ENCODE measurements at regions not wholly inside any gene's neighbourhood (a gene's known extent, or its start where the extent isn't known, plus 50 kb on each side); places are given as distances from the start of the nearest gene placed in this dataset.

DNA sequence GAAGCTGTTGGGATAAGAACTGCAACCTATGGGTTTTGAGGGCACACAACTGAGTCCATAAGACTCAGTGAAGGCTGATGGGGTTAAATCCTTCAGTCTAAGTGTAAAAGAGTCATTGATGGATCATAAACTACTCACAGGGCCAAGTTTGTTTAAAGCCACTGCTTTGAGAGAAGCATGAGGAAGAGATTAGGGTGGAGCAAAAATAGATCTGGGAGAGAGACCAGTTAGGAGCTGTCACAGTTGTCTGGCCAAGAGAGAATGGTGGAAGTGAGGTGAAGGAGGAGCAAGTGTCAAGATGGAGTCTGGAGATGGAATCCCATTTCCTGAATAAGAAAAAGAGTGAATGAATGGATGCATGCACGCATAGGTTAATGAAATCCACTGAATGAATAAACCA is 379.1 kb upstream of the CDH11 start:
- no peak overlapping the region for H3K4me3 ChIP-seq (ENCODE audit: low read depth, low read length)

DNA sequence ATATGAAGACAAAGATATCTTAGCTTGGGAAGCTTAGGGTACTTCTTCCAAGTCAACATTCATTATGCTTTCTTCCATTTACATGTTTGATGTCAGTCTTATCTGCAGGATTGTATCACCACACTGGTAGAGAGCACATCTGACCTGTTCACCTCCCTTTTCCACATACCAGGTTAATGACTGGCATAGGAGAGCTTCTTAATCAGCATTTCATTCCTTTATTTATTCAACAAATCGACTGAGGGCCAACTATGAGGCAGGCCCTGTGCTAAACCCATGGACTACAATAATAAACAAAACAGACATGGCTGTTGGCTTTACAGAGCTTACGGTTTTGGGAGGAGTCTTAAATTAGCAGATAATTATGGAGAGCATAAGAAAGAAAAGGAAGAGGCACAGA is 378.1 kb upstream of the CDH11 start:
- H3K4me3 ChIP-seq (ENCODE audit: low read depth, low read length), result no peak overlapping the region

DNA sequence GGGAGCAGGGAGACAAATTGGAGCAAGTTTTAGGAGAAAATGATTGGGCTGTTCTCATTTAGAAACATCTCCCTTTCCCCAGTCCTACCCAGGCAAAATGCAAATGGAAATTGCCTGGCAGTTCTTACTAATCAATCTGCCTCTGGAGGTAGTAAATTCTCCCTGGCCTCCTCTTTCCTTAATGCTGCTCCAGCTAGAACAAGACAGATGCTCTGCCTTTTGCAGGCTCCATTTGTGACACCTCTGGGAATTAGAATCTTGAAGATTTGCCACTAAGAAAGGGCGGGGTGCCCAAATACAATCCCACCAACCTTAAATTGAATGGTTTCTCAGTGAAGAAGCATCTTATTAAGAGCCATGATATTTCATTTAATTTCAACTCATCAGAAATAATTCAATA is 377.7 kb upstream of the CDH11 start:
- H3K4me3 ChIP-seq (ENCODE audit: low read depth, low read length), result no peak overlapping the region

DNA sequence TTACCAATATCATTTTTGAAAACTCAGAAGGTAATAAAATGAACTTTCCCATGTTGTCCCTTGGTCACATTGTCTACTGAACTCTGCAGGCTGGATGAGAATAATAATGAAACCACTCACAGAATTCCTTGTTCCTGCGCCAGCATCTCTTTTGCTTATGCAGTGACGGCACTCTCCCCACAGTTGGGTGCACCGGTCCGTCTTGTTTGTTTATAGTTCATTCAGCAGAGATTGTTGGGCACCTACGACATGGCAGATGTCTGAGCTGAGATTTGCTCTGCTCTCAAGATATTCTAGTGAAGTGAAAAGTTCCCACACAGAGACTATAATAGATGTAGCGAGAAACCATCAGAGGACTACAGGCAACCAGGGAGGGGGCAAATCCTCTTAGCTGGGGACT is 375.7 kb upstream of the CDH11 start:
- H3K4me3 ChIP-seq (ENCODE audit: low read depth, low read length), result no peak overlapping the region

DNA sequence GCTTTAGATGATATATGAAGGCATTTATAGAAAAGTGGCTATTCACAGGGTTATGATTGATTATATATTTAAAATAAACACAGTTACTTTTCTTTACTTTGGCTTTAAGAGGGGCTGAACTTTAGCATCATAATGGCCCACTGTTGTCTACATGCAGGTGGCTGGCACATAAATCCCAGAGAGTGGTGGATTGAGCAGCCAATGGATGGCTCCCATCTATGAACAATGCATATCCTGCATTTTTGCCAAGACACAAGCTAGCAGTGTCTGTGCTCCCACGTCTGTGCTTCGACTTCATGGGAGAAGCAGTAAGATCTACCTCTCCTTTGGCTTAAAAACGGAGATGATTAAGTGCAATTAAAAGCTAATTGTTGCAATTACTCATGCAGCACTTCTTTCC is 373.2 kb upstream of the CDH11 start:
- H3K4me3 ChIP-seq (ENCODE audit: low read depth, low read length), result no peak overlapping the region

DNA sequence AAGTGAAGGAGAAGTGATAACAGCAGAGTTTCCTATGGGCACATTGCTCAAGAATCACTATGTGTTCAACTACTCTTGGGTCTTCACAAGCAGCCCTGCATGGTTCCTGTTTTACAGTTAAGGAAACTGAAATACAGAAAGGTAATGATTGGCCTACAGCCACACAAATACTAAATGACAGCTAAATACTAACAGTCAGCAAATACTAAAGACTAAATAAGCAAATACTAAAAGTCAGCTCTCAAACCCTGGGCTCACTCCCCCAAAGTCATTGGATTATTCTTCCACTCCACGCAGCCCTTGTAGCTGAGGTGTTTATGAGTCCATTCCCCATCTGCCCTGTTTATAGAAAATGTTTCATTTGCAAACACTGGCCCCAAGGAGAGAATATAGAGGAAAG is 372.7 kb upstream of the CDH11 start:
- H3K4me3 ChIP-seq (ENCODE audit: low read depth, low read length), result no peak overlapping the region

DNA sequence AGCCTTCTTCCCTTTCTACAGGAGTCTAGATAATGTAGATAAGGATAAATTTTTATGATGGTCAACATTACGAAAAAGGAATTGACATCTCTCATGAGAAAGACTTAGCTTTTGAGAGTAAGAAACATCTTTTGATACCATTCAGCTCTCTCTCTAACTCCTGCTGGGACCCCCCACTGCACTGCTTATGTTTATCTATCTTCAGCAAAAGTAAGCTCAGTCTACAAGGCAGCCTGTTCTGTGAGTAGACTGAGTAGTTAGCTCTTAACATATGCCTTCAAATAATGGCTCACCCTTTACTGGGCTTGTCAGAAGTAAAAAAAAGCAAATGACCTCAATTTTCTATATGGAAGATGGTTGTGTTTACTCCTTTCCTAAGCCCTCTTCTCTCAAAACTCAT is 372.2 kb upstream of the CDH11 start:
- H3K4me3 ChIP-seq (ENCODE audit: low read depth, low read length), result no peak overlapping the region

DNA sequence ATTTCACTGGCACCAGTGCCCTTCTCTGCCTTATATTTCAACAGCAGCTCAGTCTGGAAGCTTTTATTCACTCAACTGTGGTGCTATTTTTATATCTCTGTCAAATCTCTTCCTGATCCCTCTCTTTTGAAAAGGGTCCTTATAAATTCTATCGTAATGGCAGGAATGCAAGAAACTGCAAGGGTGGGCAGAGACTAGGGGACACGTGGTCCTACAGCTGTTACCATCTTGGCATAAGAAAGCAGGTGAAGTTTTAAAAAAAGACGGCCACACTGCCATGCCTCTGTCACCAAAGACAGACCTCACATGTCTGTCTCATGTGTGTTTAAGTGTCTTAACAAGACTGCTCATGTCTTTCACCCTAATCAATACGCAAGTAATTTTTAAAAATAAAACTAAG is 368.4 kb upstream of the CDH11 start:
- no peak overlapping the region for H3K4me3 ChIP-seq (ENCODE audit: low read depth, low read length)

DNA sequence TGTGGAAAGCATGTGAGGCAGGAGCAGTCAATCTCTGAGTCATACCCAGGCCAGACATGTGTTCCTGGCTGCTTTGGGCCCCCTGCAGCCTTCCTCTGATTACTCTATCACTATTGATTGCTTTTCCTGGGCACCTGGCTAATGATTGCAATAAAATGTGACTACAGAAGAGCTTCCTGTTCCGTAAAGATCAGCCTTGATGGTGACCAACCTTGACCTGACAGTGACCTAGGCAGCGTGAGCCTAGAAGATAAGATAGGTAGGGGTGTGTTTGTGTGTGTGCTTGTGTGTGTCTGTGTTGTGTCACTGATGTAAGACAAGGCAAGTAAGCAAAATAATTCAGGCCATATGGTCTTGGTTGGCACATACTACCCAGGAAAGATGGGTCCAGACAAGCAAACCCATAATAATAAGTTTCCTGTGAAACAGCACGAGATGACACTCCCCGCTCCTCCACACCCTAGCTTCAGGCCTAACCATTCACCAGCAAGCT is 367.7 kb upstream of the CDH11 start:
- H3K4me3 ChIP-seq (ENCODE audit: low read depth, low read length), result no peak overlapping the region

DNA sequence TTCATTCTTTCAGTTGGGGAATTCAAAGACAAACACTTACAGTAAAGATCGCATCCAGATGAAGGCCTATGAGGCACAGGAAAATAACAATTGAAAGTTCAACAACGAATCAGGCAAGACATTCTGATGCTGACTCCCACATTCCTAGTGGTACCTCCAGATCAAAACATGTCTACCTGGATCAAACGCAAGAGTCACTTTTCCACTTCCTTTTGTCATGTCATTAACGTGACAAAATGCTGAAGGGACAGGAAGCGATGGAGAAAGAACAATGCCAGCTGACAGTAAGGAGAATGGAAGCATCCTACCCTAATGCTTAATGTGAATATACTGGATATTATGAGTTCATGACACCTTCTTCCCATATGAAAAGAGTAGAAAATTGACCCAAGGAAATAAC is 365.4 kb upstream of the CDH11 start:
- H3K4me3 ChIP-seq (ENCODE audit: low read depth, low read length), result no peak overlapping the region

DNA sequence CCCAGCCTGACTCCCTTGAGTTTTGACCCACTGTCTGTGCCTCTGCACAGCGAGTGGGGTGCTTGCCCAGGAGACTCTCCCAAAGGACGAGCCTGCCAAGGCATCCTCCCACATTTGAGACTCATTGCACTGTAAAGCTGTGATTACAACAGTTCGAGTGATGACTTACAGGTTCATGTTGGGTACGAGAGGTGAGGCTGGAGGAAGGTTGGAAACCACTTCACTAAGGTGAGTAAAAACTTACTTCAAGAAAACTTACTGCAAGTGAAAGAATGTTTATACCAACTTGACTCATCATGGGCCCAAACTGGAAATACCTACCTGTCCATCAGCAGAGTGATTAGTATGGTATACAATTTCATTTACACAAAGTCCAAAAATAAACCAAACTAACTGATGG is 360.1 kb upstream of the CDH11 start:
- H3K4me3 ChIP-seq (ENCODE audit: low read depth, low read length), result no peak overlapping the region

DNA sequence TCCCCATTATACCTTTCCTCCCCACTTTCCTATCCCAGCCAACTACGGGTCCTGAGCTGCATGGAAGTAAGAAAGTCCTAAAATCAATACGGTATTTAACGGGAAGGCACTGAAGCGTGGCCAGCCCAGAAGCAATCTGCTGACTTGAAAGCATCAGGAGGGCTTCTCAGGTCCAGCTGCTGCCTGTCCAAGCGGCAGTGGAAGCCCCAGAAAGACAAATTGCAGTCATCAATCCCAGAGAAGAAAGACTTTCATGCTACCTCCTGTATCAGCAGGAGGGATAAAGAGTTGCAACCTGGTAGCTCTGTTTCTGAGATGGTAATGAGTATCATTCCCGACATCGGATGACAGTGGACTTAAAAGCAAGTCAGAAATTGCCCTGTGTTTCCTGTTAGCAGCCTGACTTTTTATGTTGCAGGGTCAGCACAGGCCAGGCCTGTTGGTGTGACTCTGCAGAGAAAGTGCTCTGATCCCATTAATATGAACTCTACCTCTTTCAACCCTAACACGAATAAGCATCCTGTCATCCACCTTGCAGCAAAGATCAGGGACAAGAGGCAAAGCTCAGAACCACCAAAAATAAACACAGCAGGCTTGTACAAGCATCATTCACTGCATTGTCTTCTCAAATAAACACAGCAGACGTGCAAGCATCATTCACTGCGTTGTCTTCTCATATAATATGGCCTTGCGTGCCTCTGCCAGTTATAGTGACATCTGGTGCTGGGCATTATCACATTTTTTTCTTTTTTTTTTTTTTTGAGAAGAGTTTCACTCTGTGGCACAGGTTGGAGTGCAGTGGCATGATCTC is 358.6 kb upstream of the CDH11 start:
- H3K4me3 ChIP-seq (ENCODE audit: low read depth, low read length), result no peak overlapping the region

DNA sequence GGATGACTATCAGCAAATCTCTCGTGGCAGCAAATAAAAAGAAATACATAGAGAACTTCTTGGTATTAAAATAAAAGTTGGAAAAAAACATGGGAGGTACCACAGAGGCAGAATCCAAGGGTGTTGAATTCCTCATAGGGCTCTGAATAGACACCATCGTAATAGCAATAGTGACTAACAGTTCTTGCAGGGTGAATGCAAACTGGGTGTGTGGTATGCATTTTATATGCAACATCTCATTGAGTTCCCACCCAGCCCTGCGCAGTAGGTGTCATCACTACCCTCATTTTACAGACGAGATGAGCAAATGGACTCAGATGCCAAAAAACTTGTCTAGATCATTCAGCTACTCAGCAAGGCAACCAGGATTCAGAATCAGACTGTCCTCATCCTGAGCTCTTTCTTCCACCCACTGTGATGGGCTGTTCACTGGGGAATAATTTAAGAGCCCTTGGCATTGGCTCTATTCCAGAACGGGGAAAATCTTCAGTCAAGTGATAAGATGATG is 354.6 kb upstream of the CDH11 start:
- no peak overlapping the region for H3K4me3 ChIP-seq (ENCODE audit: low read depth, low read length)

DNA sequence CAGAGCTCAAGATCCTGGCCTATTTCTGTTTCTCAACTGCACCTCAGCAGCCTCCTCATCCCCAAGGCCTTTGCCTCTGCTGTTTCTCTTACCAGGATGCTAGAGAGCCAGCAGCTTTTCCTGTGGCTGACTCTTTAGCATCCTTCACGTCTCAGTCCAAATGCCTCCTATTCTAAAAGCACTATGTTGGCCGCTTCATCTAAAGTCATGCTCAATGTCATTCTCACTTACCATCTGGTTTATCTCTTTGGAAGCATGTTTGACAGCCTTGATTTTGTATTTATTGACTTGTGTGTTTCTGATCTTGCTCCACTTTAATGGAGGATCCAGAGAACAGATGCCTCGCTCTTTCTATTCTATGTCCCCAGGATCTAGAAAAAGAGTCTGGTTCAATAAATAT is 351.8 kb upstream of the CDH11 start:
- H3K4me3 ChIP-seq (ENCODE audit: low read depth, low read length), result no peak overlapping the region

DNA sequence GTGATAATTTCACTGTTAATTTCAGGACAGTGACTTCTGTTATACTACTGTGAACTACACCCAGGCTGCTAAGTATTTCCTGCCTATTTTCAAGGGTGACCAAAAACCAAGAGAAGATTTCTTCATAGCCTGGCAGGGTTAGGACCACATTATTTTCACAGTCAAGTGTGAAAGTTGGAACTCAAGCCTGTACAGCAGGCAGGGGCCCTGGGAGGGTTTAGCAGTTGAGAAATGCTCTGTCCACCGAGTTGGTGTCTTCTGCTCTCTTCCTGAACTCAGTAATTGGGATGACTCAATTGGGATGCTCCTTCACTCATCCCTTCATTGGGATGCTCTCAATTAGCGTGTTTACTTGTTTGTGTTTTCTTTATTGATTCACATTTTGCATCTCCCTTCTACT is 347.3 kb upstream of the CDH11 start:
- H3K4me3 ChIP-seq (ENCODE audit: low read depth, low read length), result no peak overlapping the region

DNA sequence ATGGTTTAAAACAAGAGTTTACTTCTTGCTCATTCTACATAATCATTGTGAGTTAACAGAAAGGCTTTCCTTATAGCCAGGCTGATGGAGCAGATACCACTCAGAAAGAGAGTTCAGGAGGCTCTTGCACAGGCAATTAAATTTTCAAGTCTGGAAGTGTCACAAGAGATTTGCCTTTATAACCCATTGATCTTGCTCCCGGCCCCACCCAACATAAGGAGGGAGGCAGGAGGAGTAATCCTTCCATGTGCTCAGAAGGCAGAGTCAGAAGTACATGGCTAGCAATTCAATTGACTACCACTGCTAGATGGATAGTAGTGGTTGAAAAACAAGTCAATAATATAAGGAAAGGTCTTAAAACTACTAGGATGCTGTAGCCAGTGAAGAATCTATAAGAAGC is 346.3 kb upstream of the CDH11 start:
- H3K4me3 ChIP-seq (ENCODE audit: low read depth, low read length), result no peak overlapping the region

DNA sequence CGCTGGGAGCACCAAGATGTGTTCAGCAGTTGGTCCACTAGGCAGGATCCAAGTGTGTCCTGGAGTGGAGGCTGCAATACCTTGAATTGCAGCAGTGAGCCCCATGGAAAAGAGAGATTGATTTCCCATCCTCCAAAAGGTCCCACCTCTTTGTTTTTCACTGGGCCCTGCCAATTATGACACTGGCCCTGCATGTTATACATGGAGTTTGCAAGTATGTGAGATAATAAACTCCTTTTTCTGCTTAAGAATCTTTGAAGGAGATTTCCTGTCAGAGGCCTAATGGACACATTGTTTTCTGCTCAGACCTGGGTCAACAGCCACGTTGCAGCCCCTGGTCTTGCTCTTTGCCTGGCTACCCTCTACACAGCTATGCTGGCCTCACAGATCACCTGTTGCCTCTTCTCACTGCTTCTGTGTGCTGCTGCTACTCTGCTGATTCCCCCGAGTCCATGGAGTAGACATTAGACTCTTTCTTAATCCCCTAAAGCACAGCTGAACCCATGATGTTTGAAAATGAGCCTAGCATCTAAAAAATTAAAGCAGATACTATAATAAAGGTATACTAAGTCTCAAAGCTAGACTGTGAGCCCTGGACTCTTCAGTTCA is 341.9 kb upstream of the CDH11 start:
- H3K4me3 ChIP-seq (ENCODE audit: low read depth, low read length), result no peak overlapping the region

DNA sequence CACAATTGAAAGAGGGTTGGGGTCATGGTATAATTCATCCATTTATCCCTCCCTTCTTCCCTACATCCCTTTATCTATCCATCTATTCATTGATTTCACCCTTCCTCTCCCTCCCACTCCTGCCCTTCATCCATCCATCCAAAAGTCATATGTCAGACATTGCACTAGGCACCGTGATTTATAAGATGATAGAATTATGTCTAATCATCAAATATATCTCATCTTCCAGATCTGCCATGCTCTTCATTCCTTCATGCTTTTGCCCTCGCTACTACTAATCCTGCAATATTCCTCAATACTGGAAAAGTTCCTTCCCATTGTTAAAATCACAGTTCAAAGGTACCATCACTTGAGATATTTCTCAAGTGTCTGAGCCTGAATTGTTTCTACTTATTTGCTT is 335.2 kb upstream of the CDH11 start:
- H3K4me3 ChIP-seq (ENCODE audit: low read depth, low read length), result no peak overlapping the region

DNA sequence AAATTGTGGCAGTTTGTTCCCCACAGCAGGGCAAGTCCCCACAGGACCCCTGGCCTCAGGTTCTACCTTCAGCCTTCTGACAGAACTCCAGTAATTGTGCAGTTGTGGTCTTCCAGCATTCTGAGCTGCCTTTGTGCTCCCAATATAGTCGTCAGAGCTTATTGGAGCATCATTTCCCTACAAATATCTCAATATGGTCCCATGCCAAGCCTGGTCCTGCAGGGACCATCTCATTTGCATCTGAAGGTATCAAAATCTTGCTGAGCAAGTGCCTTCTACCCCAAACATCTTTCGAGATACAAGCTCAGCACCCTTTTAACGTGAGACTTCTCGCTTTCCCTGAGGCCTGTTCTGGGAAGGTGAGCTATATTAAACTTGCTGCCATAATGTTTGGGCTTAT is 333.9 kb upstream of the CDH11 start:
- no peak overlapping the region for H3K4me3 ChIP-seq (ENCODE audit: low read depth, low read length)

DNA sequence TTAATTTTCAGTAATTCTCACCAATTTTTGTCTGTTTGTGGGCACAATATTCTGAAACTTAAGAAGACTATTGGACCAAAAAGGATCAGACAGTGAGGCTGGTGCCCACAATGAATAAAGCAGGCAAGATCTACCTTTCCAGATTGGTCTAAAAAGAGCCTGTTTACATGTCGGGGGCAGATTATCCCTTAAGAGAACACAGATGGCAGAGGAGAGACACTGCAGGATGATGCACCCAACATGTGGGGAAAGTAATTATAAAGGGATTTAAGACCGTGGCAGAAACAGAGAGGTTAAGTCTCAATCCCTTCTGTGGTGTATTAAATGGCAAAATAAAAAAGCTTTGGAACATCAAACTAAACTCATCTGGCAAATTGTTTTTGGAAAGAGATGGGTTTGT is 331.8 kb upstream of the CDH11 start:
- H3K4me3 ChIP-seq (ENCODE audit: low read depth, low read length), result no peak overlapping the region

DNA sequence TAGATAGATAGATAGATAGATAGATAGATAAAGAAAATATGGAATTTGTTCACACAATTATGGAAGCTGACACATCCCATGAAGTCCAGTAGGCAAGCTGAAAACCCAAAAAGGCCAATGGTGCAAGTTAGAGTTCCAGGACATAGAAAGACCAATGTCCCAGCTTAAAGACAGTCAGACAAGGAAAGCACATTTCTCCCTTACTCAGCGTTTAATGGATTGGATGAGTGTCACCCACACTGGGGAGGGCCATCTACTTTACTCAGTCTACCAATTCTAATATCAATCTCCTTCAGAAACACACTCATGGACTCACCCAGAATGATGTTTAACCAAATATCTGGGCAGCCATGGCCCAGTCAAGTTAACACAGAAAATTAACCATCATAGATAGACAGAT is 327.7 kb upstream of the CDH11 start:
- no peak overlapping the region for H3K4me3 ChIP-seq (ENCODE audit: low read depth, low read length)

DNA sequence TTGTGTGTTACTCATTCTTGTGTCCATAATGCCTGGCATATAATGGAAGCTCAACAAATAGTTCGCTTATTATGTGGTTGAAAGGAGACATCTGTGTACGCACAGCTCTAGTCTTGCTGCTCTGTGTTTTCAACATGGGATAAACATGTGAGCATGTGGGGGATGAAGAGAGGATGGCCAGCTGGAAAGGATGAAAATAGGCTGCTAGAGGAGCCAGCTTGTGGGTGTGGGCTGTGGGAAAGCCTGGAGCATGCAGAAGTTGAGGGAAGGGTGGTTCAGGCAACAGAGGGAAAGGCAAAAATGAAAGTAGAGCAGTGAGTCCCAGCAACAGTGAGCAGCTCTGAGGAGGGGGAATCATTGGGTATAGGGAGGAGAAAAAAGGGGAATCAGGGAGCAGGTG is 324.6 kb upstream of the CDH11 start:
- no peak overlapping the region for H3K4me3 ChIP-seq (ENCODE audit: low read depth, low read length)
